GM18909 (cell line): ENCODE measurements at regions not wholly inside any gene's neighbourhood (a gene's known extent, or its start where the extent isn't known, plus 50 kb on each side); places are given as distances from the start of the nearest gene placed in this dataset.
"Not testable (repeated sequence)": the region's sequence is repeated elsewhere in the genome, so short reads cannot be mapped to it uniquely, and the experiment has no call there.

Source experiments
- ATAC-seq: cut with Tn5 transposase; IDR thresholded peaks from one replicate; pipeline ENCODE4 v1.9.1; 2021; ENCODE audit warnings: mild to moderate bottlenecking; ENCODE audit not compliant: unreplicated experiment, poor library complexity

- ATAC-seq: not testable (repeated sequence)
These were observed 456.0 kb upstream of the FAM174A start for GRCh38 chr5:100079163-100079562.

DNA sequence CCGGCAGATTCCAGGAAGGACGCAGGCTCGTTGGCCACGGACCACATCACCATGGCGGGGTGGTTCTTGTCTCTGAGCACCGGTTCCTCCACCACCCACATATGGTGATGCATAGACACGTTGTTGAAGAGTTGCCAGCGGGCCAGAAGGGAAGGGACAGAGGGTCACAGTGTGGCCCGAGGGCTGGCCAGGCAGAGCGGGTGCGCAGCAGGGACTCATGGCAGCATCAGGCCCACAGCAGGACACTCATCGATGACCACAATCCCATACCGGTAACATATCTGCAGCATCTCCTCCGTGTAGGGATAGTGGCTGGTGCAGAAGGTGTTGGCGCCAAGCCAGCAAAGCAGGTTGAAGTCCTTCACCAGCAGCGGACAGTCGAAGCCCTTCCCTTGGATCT is 469.2 kb upstream of the FAM174A start:
- ATAC-seq: not testable (repeated sequence)

DNA sequence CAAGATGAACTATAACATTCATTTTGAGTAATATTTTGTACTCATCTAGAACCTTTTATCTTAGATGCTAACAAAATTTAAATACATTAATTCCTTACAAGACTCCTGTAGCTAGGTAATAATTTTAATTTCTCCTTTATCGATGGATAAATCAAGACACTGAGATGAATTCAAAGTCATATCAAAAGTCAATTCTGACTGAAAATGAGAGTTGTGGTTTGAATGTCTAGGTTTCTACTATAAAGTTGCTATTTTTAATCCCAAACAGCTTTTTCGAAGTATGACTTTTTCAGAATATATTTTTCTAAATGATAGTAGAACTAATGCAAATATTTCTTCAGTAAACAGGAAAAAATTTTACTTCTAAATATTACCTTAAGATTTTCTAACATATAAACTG is 491.7 kb upstream of the FAM174A start:
- no peak for ATAC-seq

DNA sequence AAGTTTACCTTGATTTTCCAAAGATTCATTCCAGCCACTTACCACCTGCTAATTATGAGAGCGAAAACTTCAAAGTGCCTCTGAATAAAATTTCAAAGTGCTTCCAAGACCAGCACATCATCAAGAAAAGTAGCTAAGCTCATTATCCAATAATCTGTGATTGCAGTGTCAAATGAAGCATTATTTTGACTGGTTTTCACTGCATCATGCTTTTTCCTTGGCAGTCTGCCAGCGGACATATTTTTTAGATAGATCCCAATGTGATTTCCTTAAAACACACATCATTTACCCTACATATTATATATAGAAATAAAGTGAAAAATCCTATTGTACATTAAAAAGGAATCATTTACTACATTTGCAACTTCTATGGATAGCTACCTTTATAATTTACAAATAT is 508.6 kb upstream of the FAM174A start:
- ATAC-seq: no peak

- no peak for ATAC-seq
These were observed 511.6 kb upstream of the FAM174A start for GRCh38 chr5:100023536-100023935.

GRCh38 chr5:100017520-100018262 is 517.5 kb upstream of the FAM174A start:
- ATAC-seq: no peak

DNA sequence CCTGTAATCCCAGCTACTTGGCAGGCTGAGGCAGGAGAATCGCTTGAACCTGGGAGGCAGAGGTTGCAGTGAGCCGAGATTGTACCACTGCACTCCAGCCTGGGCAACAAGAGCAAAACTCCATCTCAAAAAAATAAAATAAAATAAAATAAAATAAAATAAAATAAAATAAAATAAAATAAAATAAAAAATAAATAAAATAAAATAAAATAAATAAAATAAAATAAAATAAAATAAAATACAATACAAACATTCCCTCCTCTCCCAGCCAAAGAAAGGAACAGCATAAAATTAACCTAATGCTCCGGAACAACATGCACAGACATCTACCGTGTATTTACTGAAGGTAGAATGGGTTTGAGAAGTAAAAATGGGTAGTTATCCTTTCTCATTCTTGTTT is 521.9 kb upstream of the FAM174A start:
- not testable (repeated sequence) for ATAC-seq

DNA sequence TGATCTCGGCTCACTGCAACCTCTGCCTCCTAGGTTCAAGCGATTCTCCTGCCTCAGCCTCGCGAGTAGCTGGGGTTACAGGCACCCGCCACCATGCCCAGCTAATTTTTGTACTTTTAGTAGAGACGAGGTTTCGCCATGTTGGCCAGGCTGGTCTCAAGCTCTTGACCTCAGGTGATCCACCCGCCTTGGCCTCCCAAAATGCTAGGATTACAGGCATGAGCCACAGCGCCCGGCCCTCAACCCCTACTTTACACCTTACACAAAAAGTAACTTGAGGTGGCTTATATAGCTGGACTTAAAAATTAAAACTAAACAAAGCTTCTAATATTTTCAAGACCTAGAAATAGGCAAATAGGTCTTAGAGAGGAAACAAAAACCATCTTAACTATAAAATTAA is 524.0 kb upstream of the FAM174A start:
- ATAC-seq: not testable (repeated sequence)

- no peak for ATAC-seq
These were observed 530.2 kb upstream of the FAM174A start for GRCh38 chr5:100004969-100005368.

DNA sequence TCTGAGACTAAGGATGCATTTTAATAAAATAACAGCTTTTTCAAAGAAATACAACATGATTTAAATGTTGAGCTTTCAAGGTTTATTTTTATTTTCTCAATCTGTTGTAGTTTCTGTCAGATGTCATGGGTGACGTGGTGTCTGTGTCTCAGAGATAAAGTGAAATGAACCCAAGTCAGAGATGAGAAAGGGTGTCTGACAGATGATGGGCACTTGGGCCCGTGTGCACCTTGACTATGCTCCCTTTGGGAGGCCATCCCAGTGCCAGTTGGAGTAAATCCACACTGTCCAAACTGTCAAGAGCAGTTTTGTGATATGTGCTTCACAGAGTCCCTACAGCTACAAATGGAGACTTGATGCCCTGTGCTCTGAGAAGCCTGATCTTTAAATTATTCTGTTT is 536.9 kb upstream of the FAM174A start:
- no peak for ATAC-seq

- no peak for ATAC-seq
These were observed 539.8 kb upstream of the FAM174A start for GRCh38 chr5:99995407-99995806.

GRCh38 chr5:99973779-99974178 is 561.4 kb upstream of the FAM174A start:
- ATAC-seq: no peak

DNA sequence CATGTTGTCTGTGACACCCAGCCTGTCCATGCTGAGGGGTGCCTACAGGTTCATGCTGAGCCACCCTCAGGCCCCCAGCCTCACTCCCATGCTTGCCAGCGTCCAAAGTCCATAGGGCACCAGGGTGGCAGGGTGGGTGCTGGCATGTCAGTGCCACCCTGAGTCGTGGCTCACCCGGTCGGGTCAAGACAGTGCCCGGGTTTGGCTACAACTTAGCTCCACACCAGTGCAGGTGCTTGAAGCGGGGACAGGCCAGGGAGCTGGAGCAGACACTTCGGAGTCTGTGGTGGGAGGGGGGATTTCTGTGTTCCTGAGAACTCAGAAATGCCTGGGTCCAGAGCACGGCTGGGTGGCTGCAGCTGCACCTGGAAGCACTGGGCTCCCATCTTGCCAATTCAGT is 579.2 kb upstream of the FAM174A start:
- no peak for ATAC-seq

DNA sequence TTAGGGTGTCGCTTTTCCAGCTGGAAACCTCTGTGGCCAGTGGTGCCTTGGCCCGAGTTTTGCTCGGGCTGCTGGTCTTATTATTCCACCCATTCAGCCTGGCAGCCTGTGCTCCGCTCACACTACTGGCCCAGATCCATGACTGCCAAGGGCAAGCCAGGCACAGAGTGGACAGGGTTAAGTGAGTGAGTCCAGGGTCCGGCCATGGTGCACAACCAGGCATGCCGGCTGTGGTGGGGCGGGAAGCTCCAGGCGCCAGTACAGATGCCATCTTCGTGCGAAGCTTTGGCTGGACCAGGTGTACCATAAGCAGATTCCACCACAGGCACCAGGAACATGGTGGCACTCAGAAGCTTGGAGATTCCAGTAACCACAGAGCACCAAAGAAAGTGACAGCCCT is 580.2 kb upstream of the FAM174A start:
- no peak for ATAC-seq

DNA sequence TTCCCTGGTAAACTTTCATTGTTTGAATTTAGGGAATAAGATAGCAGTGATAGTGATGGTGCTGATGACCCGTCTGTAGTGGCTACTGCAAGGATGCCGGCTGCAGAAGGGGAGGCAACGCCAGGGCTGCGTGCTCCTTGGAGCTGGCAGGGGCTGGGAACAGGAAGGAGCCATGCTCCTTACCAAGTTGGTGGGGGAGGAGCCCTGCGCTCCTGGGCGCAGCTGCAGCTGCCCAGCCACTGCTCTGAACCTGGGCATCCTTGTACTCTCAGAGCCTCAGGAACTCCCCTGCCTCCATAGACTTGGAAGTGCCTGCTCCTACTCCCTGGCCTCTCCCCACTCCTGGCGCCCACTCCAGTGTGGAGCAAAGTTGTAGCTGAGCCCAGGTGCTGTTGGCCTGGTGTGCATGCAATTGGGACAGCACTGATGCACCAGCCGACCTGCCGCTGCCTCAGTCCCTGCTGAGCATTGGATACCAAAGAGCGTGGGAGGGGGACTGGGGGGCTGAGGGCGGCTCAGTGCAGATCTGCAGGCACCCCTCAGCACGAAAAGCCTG is 585.1 kb upstream of the FAM174A start:
- no peak for ATAC-seq

DNA sequence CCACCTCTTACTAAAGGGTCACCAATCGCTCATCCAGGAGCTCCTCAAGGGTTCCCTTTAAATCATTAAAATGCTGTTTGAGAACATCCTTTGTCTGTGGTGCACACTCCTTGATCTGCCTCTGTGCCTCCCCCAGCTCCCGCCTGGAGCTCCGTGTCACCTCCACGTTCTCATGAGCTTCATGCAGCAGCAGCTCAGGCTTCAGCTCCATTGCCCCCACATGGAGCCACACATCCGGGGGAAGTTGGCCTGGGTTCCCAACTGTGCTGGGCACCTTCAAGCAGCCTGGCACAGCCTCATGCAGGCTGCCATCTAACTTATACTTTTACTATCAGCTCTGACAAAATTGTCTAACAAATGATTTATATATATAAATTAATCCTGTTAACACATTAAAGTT is 585.8 kb upstream of the FAM174A start:
- ATAC-seq: no peak

DNA sequence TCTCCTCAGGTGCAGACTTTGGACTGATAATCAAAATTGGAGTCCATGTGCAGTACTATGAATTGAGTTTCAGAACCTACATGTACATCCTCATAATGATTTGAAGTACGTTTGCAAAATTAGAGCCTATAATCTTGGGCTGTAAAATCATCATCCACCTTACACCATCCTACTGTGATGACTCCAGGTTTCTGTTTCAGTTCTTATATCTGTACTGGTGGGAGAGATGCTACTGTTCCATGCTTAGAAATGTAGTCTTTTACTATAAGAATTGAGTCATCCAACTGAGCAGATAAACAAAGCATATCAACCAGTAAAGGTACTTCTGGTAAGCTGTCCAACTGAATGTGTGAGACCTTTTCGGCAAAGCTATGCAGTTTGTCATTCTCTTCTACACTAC is 586.3 kb upstream of the FAM174A start:
- ATAC-seq: no peak

DNA sequence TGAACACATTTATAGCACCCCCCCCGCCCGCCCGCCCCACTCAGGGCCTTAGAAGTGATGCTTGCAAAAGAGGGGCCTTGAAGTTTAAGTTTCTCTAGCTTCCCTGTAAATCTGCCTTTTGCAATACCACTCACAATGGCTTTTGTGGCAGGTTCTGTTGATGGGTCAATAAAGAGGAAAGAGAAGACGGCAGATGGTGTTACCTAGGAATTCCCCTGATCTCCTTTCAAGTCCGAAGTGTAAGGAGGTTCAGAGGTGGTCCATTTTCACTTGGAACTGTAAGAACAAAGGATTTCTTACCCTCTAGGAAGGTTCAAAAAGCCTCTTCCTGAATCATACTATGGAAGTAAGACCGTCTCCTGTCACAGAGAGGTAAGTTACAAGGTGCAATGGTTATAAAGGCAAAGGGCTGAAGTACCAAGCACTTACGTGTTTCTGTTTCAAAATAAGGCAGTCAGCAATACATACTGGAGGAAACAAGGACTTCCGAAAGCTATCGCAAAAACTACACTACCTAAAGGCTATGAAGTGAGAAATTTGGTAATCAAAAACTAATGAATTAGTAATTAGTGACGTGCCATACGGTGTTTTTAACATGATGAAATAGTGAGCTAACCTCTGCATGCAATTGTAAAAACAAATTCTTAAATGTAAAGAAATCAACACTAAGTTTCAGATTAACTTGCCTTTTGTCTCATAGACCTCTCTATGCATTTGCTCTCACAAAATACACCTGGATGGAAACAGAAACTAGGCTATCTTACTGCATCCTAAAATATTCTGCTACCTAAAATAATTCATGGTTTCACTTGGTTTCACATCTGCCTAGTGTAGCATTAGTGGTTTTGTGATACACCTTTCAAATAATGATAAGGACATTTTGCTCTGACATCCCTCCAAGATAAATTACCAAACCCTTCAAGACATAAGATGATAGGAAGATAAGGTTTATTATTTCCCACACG is 589.4 kb upstream of the FAM174A start:
- peak; percentile 58 for ATAC-seq

DNA sequence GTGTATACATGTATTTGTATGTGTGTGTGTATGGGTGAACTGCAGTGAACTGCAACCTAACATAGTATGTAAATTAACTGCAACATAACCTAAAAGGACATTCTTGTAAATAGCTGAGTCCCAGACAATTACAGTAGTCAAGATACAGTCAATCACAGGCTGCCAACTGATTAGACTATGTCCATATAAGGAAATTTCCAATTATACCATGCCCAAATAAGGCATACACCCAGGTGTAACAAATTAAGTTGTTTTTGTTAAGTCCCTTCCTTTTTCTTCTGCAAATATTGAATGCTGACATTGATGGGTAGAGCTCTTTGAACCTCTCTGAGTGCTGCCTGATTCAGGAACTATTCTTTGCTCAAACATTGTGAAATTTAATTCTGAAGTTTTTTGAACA is 594.6 kb upstream of the FAM174A start:
- no peak for ATAC-seq

GRCh38 chr5:99936911-99937310 is 598.3 kb upstream of the FAM174A start:
- ATAC-seq: no peak

DNA sequence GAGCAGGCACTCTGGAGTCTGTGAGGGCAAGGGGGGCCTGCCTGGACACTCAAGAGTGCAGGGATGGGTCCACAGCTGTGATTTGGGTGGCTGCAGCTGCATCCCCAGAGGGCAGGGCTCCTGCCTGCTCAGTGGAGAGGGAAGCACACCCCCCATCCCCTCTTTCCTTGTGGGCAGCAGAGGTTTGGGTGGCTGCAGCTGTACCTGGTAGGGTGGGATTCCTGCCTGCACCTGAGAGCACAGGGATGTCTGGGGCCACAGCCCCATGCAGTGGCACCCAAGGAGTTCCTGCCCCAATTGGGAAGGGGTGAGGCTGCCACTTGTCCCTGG is 605.4 kb upstream of the FAM174A start:
- no peak for ATAC-seq
